HEK293 (cell line): ENCODE measurements at regions not wholly inside any gene's neighbourhood (a gene's known extent, or its start where the extent isn't known, plus 50 kb on each side); places are given as distances from the start of the nearest gene placed in this dataset.

Experiments used
- CTCF ChIA-PET: fragments of 350-600 bp; formaldehyde crosslinking; extraction: SDS; loops from one replicate; lab custom pipeline; 2021; ENCODE audit warnings: antibody characterized with exemption; lab: Yijun Ruan, JAX
- POLR2A ChIA-PET: fragments of 300-600 bp; formaldehyde crosslinking; extraction: SDS; loops from one replicate; lab custom pipeline; 2020; ENCODE audit warnings: antibody characterized with exemption, inconsistent platforms; lab: Yijun Ruan, JAX
- H3K27ac ChIP-seq: fragments of 200-500 bp; sonication (Bioruptor generic); 2 replicates; pipeline ENCODE4 v1.5.1; 2014; ENCODE audit warnings: low read depth, low read length, control low read depth, inconsistent platforms; ENCODE audit errors: extremely low read depth
- H3K36me3 ChIP-seq, 2 experiments: fragments of 200-500 bp in 1 of 2; sonication (Bioruptor generic) in 1 of 2; 1 replicate in 1 of 2; 2 replicates in 1 of 2; pipeline ENCODE4 v1.5.1; 2014 to 2017; ENCODE audit warnings: inconsistent platforms in 2 of 2, low read length in 2 of 2; ENCODE audit not compliant: control insufficient read depth in 2 of 2, insufficient read depth in 1 of 2
- H3K4me1 ChIP-seq: fragments of 200-500 bp; sonication (Bioruptor generic); 2 replicates; pipeline ENCODE4 v1.5.1; 2014; ENCODE audit warnings: mild to moderate bottlenecking, low read length, inconsistent platforms; ENCODE audit not compliant: control insufficient read depth, insufficient read depth
- H3K4me3 ChIP-seq: 2 replicates; pipeline ENCODE4 v1.5.1; 2011; ENCODE audit warnings: low read depth, mild to moderate bottlenecking, control low read depth, low read length, moderate library complexity
- H3K9me3 ChIP-seq: fragments of 200-500 bp; sonication (Bioruptor generic); 2 replicates; pipeline ENCODE4 v1.5.1; 2014; ENCODE audit warnings: low read depth, low read length, inconsistent platforms; ENCODE audit not compliant: control insufficient read depth, insufficient read depth
- GLI2 ChIP-seq: fragments of 450-650 bp; formaldehyde crosslinking; IDR thresholded peaks from 2 replicates; pipeline ENCODE4; 2017; ENCODE audit warnings: missing biosample characterization, missing genetic modification characterization, low read depth, borderline replicate concordance
- KLF16 ChIP-seq: fragments of 450-650 bp; formaldehyde crosslinking; IDR thresholded peaks from 2 replicates; pipeline ENCODE4 v1.5.1; 2017; ENCODE audit warnings: missing biosample characterization, missing genetic modification characterization
- MYNN ChIP-seq: fragments of 450-650 bp; formaldehyde crosslinking; IDR thresholded peaks from 2 replicates; pipeline ENCODE4 v1.5.1; 2016; ENCODE audit warnings: missing biosample characterization, missing genetic modification characterization, borderline replicate concordance
- REPIN1 ChIP-seq: fragments of 450-650 bp; formaldehyde crosslinking; IDR thresholded peaks from 2 replicates; pipeline ENCODE4 v1.5.1; 2017; ENCODE audit warnings: missing biosample characterization, missing genetic modification characterization, low read depth
- YY1 ChIP-seq: fragments of 450-650 bp; formaldehyde crosslinking; IDR thresholded peaks from 2 replicates; pipeline ENCODE4 v1.5.1; 2018; ENCODE audit warnings: missing biosample characterization, missing genetic modification characterization
- ZBTB1 ChIP-seq: fragments of 450-650 bp; formaldehyde crosslinking; IDR thresholded peaks from 2 replicates; pipeline ENCODE4 v1.5.1; 2016; ENCODE audit warnings: missing biosample characterization, missing genetic modification characterization
- ZBTB17 ChIP-seq: fragments of 450-650 bp; formaldehyde crosslinking; IDR thresholded peaks from 2 replicates; pipeline ENCODE4 v1.5.1; 2016; ENCODE audit warnings: missing biosample characterization, missing genetic modification characterization
- ZBTB48 ChIP-seq: fragments of 450-650 bp; formaldehyde crosslinking; IDR thresholded peaks from 2 replicates; pipeline ENCODE4 v1.5.1; 2016; ENCODE audit warnings: missing biosample characterization, missing genetic modification characterization
- ZBTB8A ChIP-seq: fragments of 450-650 bp; formaldehyde crosslinking; IDR thresholded peaks from 2 replicates; pipeline ENCODE4 v1.5.1; 2016; ENCODE audit warnings: missing biosample characterization, missing genetic modification characterization
- ZNF112 ChIP-seq: fragments of 450-650 bp; formaldehyde crosslinking; IDR thresholded peaks from 2 replicates; pipeline ENCODE4 v1.5.0; 2017; ENCODE audit warnings: missing biosample characterization, missing genetic modification characterization
- ZNF114 ChIP-seq: fragments of 450-650 bp; formaldehyde crosslinking; IDR thresholded peaks from 2 replicates; pipeline ENCODE4 v1.5.0; 2017; ENCODE audit warnings: missing biosample characterization, missing genetic modification characterization
- ZNF2 ChIP-seq: fragments of 450-650 bp; formaldehyde crosslinking; IDR thresholded peaks from 2 replicates; pipeline ENCODE4 v1.5.1; 2016; ENCODE audit warnings: missing biosample characterization, missing genetic modification characterization
- ZNF350 ChIP-seq: fragments of 450-650 bp; formaldehyde crosslinking; IDR thresholded peaks from 2 replicates; pipeline ENCODE4 v1.5.0; 2017; ENCODE audit warnings: missing biosample characterization, mild to moderate bottlenecking, missing genetic modification characterization
- ZNF501 ChIP-seq: fragments of 450-650 bp; formaldehyde crosslinking; IDR thresholded peaks from 2 replicates; pipeline ENCODE4 v1.5.1; 2016; ENCODE audit warnings: missing biosample characterization, missing genetic modification characterization
- ZNF510 ChIP-seq: fragments of 450-650 bp; formaldehyde crosslinking; IDR thresholded peaks from 2 replicates; pipeline ENCODE4 v1.5.1; 2018; ENCODE audit warnings: mild to moderate bottlenecking, missing genetic modification characterization, missing biosample characterization; ENCODE audit not compliant: insufficient replicate concordance
- ZNF529 ChIP-seq: fragments of 450-650 bp; formaldehyde crosslinking; IDR thresholded peaks from 2 replicates; pipeline ENCODE4 v1.5.1; 2017; ENCODE audit warnings: missing genetic modification characterization, missing biosample characterization; ENCODE audit not compliant: insufficient replicate concordance
- ZNF530 ChIP-seq: fragments of 450-650 bp; formaldehyde crosslinking; IDR thresholded peaks from 2 replicates; pipeline ENCODE4 v1.5.1; 2016; ENCODE audit warnings: low read depth, missing biosample characterization, missing genetic modification characterization
- ZNF626 ChIP-seq: fragments of 450-650 bp; sonication (Bioruptor Pico); formaldehyde crosslinking; IDR thresholded peaks from 2 replicates; pipeline ENCODE4 v1.5.1; 2018; ENCODE audit warnings: missing biosample characterization, missing genetic modification characterization, inconsistent platforms
- ZNF707 ChIP-seq: fragments of 450-650 bp; formaldehyde crosslinking; IDR thresholded peaks from 2 replicates; pipeline ENCODE4 v1.5.1; 2016; ENCODE audit warnings: missing biosample characterization, missing genetic modification characterization
- ZNF747 ChIP-seq: fragments of 450-650 bp; formaldehyde crosslinking; IDR thresholded peaks from 2 replicates; pipeline ENCODE4 v1.5.1; 2016; ENCODE audit warnings: missing biosample characterization, missing genetic modification characterization
- ZSCAN30 ChIP-seq: fragments of 450-650 bp; IDR thresholded peaks from 2 replicates; pipeline ENCODE4 v1.5.1; 2018; ENCODE audit warnings: missing biosample characterization, mild to moderate bottlenecking, missing genetic modification characterization, moderate library complexity
- TF ChIP-seq, protein P1 (sequence below): fragments of 450-650 bp; formaldehyde crosslinking; IDR thresholded peaks from 2 replicates; pipeline ENCODE4 v1.5.1; 2016; ENCODE audit warnings: missing biosample characterization, missing genetic modification characterization
- TF ChIP-seq, protein P2 (sequence below): fragments of 450-650 bp; formaldehyde crosslinking; IDR thresholded peaks from 2 replicates; pipeline ENCODE4 v1.5.1; 2016; ENCODE audit warnings: missing biosample characterization, missing genetic modification characterization
- TF ChIP-seq, protein P3 (sequence below): fragments of 450-650 bp; IDR thresholded peaks from 2 replicates; pipeline ENCODE4 v1.5.1; 2018; ENCODE audit warnings: missing biosample characterization, mild to moderate bottlenecking, missing genetic modification characterization

DNA sequence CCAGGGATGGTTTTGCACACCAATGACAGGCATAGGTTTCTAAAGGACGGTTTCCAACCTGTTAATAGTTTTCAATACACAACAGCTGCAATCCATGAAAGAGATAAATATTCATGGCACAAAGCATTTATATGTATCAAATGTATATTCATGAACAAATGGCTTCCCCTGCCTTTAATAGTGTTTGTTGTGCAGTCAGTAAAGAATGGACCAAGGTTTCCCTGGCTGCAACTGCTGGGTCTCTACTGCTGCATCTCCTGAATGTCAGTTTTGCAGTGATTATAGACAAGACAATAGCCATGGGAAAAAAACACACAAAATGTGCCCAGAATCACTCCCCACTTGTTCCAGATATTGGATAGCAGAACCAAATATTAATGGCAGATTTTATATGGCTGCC lies 284.1 kb downstream of the BTG1 start:
- H3K4me3 ChIP-seq: no peak overlapping the region
- no peaks in the 10 kb centered on the region for H3K9me3 ChIP-seq
- ChIA-PET CTCF (no interaction called here), POLR2A (no interaction called here)
- no peaks in the 10 kb centered on the region for H3K4me1 ChIP-seq
- no peak for TF ChIP-seq ZBTB1 (tag by site-specific recombination)
- no peak for TF ChIP-seq KLF16 (tag by site-specific recombination)
- no peak for TF ChIP-seq ZBTB48 (tag by site-specific recombination)
- no peak for TF ChIP-seq YY1 (tag by site-specific recombination)
- no peak for TF ChIP-seq ZBTB17 (tag by site-specific recombination)
- no peak for TF ChIP-seq ZNF747 (tag by site-specific recombination)
- TF ChIP-seq ZSCAN30: no peak
- TF ChIP-seq, protein P1, sequence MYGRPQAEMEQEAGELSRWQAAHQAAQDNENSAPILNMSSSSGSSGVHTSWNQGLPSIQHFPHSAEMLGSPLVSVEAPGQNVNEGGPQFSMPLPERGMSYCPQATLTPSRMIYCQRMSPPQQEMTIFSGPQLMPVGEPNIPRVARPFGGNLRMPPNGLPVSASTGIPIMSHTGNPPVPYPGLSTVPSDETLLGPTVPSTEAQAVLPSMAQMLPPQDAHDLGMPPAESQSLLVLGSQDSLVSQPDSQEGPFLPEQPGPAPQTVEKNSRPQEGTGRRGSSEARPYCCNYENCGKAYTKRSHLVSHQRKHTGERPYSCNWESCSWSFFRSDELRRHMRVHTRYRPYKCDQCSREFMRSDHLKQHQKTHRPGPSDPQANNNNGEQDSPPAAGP (tag by site-specific recombination): no peak
- TF ChIP-seq ZNF114 (tag by site-specific recombination): no peak
- no peak for TF ChIP-seq ZNF501
- no peak for TF ChIP-seq ZNF626 (tag by site-specific recombination)
- TF ChIP-seq ZNF2 (tag by site-specific recombination): no peak
- no peak for TF ChIP-seq ZNF529 (tag by site-specific recombination)
- no peak for TF ChIP-seq MYNN
- TF ChIP-seq, protein P2, sequence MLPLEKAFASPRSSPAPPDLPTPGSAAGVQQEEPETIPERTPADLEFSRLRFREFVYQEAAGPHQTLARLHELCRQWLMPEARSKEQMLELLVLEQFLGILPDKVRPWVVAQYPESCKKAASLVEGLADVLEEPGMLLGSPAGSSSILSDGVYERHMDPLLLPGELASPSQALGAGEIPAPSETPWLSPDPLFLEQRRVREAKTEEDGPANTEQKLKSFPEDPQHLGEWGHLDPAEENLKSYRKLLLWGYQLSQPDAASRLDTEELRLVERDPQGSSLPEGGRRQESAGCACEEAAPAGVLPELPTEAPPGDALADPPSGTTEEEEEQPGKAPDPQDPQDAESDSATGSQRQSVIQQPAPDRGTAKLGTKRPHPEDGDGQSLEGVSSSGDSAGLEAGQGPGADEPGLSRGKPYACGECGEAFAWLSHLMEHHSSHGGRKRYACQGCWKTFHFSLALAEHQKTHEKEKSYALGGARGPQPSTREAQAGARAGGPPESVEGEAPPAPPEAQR (tag by site-specific recombination): no peak
- TF ChIP-seq ZBTB8A (tag by site-specific recombination): no peak
- TF ChIP-seq ZNF530 (tag by site-specific recombination): no peak
- H3K27ac ChIP-seq: no peak overlapping the region
- H3K36me3 ChIP-seq: no peaks in the 10 kb centered on the region

DNA sequence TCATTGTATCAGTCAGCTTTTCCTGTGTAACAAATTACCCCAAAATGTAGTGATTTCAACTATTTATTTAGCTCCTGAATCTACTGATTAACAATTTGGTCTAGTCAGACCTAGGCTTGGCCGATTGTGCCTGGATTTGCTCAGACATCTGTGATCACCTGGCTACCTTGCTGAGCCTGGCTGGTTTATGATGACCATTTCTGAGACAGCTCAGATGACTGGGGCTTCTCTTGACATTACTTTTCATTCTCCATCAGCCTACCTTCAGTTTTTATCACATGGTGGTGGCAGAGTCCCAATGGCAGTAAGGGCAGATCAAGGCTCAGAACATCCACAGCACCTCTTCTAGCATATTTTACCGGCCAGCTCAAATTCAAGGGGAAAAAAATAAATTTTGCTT lies 286.3 kb downstream of the BTG1 start:
- CTCF ChIA-PET: no interaction called here
- H3K4me1 ChIP-seq: no peaks in the 10 kb centered on the region
- no peak overlapping the region for H3K4me3 ChIP-seq
- H3K36me3 ChIP-seq: no peaks in the 10 kb centered on the region
- POLR2A ChIA-PET: no interaction called here
- TF ChIP-seq REPIN1 (no peak), ZNF707 (tag by site-specific recombination) (no peak), ZNF510 (tag by site-specific recombination) (no peak), ZNF350 (tag by site-specific recombination) (no peak), GLI2 (tag by site-specific recombination) (no peak), ZNF112 (tag by site-specific recombination) (no peak)
- TF ChIP-seq, protein P3, sequence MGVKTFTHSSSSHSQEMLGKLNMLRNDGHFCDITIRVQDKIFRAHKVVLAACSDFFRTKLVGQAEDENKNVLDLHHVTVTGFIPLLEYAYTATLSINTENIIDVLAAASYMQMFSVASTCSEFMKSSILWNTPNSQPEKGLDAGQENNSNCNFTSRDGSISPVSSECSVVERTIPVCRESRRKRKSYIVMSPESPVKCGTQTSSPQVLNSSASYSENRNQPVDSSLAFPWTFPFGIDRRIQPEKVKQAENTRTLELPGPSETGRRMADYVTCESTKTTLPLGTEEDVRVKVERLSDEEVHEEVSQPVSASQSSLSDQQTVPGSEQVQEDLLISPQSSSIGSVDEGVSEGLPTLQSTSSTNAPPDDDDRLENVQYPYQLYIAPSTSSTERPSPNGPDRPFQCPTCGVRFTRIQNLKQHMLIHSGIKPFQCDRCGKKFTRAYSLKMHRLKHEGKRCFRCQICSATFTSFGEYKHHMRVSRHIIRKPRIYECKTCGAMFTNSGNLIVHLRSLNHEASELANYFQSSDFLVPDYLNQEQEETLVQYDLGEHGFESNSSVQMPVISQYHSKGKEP (tag by site-specific recombination): no peak
- TF ChIP-seq, all 188 proteins: peak for 0
- no peaks in the 10 kb centered on the region for H3K9me3 ChIP-seq
- H3K27ac ChIP-seq: no peak overlapping the region
